KMS-11 (cell line): ENCODE measurements at regions not wholly inside any gene's neighbourhood (a gene's known extent, or its start where the extent isn't known, plus 50 kb on each side); places are given as distances from the start of the nearest gene placed in this dataset.
"Not testable (repeated sequence)": the region's sequence is repeated elsewhere in the genome, so short reads cannot be mapped to it uniquely, and the experiment has no call there.

ENCODE experiments used
- H2AFZ ChIP-seq: fragments of 200-600 bp; sonication (generic); 2 replicates; pipeline ENCODE4 v1.6.1; 2016; ENCODE audit warnings: antibody characterized with exemption, mixed run types, low read depth
- H3K27ac ChIP-seq: fragments of 200-600 bp; sonication (generic); 2 replicates; pipeline ENCODE4 v1.6.1; 2016; ENCODE audit warnings: mild to moderate bottlenecking, mixed run types
- H3K27me3 ChIP-seq: fragments of 200-600 bp; sonication (generic); 2 replicates; pipeline ENCODE4 v1.6.1; 2017; ENCODE audit warnings: mild to moderate bottlenecking, low read depth, mixed run types, moderate library complexity; ENCODE audit not compliant: insufficient read depth
- H3K36me3 ChIP-seq: fragments of 200-600 bp; sonication (generic); 2 replicates; pipeline ENCODE4 v1.6.1; 2017; ENCODE audit warnings: mild to moderate bottlenecking, mixed run types; ENCODE audit not compliant: insufficient read depth
- H3K4me1 ChIP-seq: fragments of 200-600 bp; sonication (generic); 2 replicates; pipeline ENCODE4 v1.6.1; 2016; ENCODE audit warnings: mild to moderate bottlenecking, low read depth, mixed run types; ENCODE audit not compliant: poor library complexity, severe bottlenecking
- H3K4me2 ChIP-seq: fragments of 200-600 bp; sonication (generic); 2 replicates; pipeline ENCODE4 v1.7.0; 2016; ENCODE audit warnings: mild to moderate bottlenecking, mixed run types
- H3K4me3 ChIP-seq: fragments of 200-600 bp; sonication (generic); IDR thresholded peaks from 2 replicates; pipeline ENCODE4 v1.6.1; 2017; ENCODE audit warnings: low read depth, low read length, mixed read lengths; ENCODE audit not compliant: insufficient read depth
- H3K79me2 ChIP-seq: fragments of 200-600 bp; sonication (generic); 2 replicates; pipeline ENCODE4 v1.6.1; 2016; ENCODE audit warnings: low read depth, mixed run types; ENCODE audit not compliant: insufficient read depth
- H3K9ac ChIP-seq: fragments of 200-600 bp; sonication (generic); 2 replicates; pipeline ENCODE4 v1.6.1; 2016; ENCODE audit warnings: mild to moderate bottlenecking, mixed run types
- H4K20me1 ChIP-seq: fragments of 200-600 bp; sonication (generic); 2 replicates; pipeline ENCODE4 v1.6.1; 2016; ENCODE audit warnings: mild to moderate bottlenecking, mixed run types; ENCODE audit not compliant: insufficient read depth
- CTCF ChIP-seq: fragments of 200-600 bp; sonication (generic); conservative IDR thresholded peaks from 2 replicates; pipeline ENCODE4 v1.6.1; 2017; ENCODE audit warnings: low read depth, mild to moderate bottlenecking, antibody characterized with exemption, low read length, moderate library complexity, mixed read lengths

- TF ChIP-seq CTCF, result no peak
- Histone ChIP-seq H3K9ac (no peak overlapping the region), H3K4me2 (no peak overlapping the region), H2AFZ (no peak overlapping the region), H3K27ac (no peak overlapping the region), H3K4me1 (no peaks in the 10 kb centered on the region), H3K4me3 (no peak overlapping the region), H4K20me1 (no peaks in the 10 kb centered on the region), H3K36me3 (no peaks in the 10 kb centered on the region), H3K79me2 (no peaks in the 10 kb centered on the region), H3K27me3 (no peaks in the 10 kb centered on the region)
Measured at GRCh38 chr13:19053561-19053960, 128.1 kb downstream of the TUBA3C start.

- H2AFZ ChIP-seq, result no peak overlapping the region
- no peak overlapping the region for H3K4me3 ChIP-seq
- H4K20me1 ChIP-seq, result no peaks in the 10 kb centered on the region
- no peaks in the 10 kb centered on the region for H3K36me3 ChIP-seq
- H3K27me3 ChIP-seq, result no peaks in the 10 kb centered on the region
- no peak overlapping the region for H3K9ac ChIP-seq
- no peak for TF ChIP-seq CTCF
- H3K79me2 ChIP-seq, result no peaks in the 10 kb centered on the region
- no peak overlapping the region for H3K4me2 ChIP-seq
- no peaks in the 10 kb centered on the region for H3K4me1 ChIP-seq
- no peak overlapping the region for H3K27ac ChIP-seq
Measured at GRCh38 chr13:19052931-19053330, 128.7 kb downstream of the TUBA3C start.

- Histone ChIP-seq H3K4me2 (no peak overlapping the region), H2AFZ (no peak overlapping the region), H4K20me1 (no peaks in the 10 kb centered on the region), H3K36me3 (no peaks in the 10 kb centered on the region), H3K27ac (no peak overlapping the region), H3K79me2 (no peaks in the 10 kb centered on the region), H3K9ac (no peak overlapping the region), H3K27me3 (no peaks in the 10 kb centered on the region), H3K4me3 (no peak overlapping the region), H3K4me1 (no peaks in the 10 kb centered on the region)
- TF ChIP-seq CTCF, result no peak
Measured at GRCh38 chr13:19052180-19052579, 129.4 kb downstream of the TUBA3C start.

- Histone ChIP-seq H2AFZ (no peak overlapping the region), H3K27ac (no peak overlapping the region), H3K4me3 (no peak overlapping the region), H3K9ac (no peak overlapping the region), H3K4me1 (no peaks in the 10 kb centered on the region), H3K79me2 (no peaks in the 10 kb centered on the region), H3K27me3 (no peaks in the 10 kb centered on the region), H4K20me1 (no peaks in the 10 kb centered on the region), H3K36me3 (no peaks in the 10 kb centered on the region), H3K4me2 (no peak overlapping the region)
- no peak for TF ChIP-seq CTCF
Measured at GRCh38 chr13:19050901-19051300, 130.7 kb downstream of the TUBA3C start.

- not testable (repeated sequence) for H3K36me3 ChIP-seq, H3K79me2 ChIP-seq, H3K4me1 ChIP-seq, H3K27ac ChIP-seq, H2AFZ ChIP-seq, H3K9ac ChIP-seq, H3K4me2 ChIP-seq, H3K27me3 ChIP-seq, H4K20me1 ChIP-seq, H3K4me3 ChIP-seq
Measured at GRCh38 chr13:19049624-19050023, 132.0 kb downstream of the TUBA3C start.
